SK-N-MC (cell line): ENCODE measurements at regions not wholly inside any gene's neighbourhood (a gene's known extent, or its start where the extent isn't known, plus 50 kb on each side); places are given as distances from the start of the nearest gene placed in this dataset.

Source experiments
- EZH2 ChIP-seq: fragments of 200-600 bp; sonication (generic); IDR thresholded peaks from one replicate; pipeline ENCODE4 v1.6.1; 2017; ENCODE audit warnings: antibody characterized with exemption
- FOXP2 ChIP-seq: optimal IDR thresholded peaks from 2 replicates; pipeline ENCODE3; 2011; ENCODE audit warnings: mild to moderate bottlenecking, moderate library complexity; ENCODE audit not compliant: insufficient read depth; ENCODE audit errors: extremely low read length, control extremely low read depth
- POLR2AphosphoS5 ChIP-seq: IDR thresholded peaks from 2 replicates; pipeline ENCODE4 v1.6.1; 2012; ENCODE audit warnings: mild to moderate bottlenecking, low read depth, low read length, borderline replicate concordance

DNA sequence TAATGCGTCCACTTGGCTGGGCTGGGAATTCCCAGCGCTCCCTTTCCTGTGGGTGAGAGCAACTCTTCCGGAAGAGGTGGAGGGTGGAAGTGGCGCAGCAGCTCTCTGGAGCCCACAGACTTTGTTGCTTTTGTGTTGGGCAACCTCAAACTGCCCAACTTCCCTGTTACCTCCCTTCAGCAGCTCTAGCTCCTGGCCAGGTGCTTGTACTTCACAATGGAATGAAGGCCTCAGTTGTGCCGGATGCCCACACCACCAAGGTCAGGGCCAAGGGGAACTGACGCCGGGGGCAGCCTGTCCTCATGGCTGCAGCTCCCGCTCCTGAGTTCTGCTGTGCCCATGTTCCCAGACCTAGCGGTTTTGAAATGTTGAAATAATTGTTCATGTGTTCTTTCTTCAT, 322.9 kb downstream of the GALR1 start:
- no peak for TF ChIP-seq POLR2AphosphoS5
- TF ChIP-seq EZH2: no peak
- TF ChIP-seq FOXP2: no peak
